Ramos (cell line): ENCODE measurements at regions not wholly inside any gene's neighbourhood (a gene's known extent, or its start where the extent isn't known, plus 50 kb on each side); places are given as distances from the start of the nearest gene placed in this dataset.

ENCODE experiments used
- in situ Hi-C: fragments of 300-500 bp; cut with MboI; formaldehyde crosslinking; loops from one replicate; pipeline ENCODE4 v1.14.3; 2022; ENCODE audit warnings: low sequenced_read_pairs; ENCODE audit not compliant: unreplicated experiment

DNA sequence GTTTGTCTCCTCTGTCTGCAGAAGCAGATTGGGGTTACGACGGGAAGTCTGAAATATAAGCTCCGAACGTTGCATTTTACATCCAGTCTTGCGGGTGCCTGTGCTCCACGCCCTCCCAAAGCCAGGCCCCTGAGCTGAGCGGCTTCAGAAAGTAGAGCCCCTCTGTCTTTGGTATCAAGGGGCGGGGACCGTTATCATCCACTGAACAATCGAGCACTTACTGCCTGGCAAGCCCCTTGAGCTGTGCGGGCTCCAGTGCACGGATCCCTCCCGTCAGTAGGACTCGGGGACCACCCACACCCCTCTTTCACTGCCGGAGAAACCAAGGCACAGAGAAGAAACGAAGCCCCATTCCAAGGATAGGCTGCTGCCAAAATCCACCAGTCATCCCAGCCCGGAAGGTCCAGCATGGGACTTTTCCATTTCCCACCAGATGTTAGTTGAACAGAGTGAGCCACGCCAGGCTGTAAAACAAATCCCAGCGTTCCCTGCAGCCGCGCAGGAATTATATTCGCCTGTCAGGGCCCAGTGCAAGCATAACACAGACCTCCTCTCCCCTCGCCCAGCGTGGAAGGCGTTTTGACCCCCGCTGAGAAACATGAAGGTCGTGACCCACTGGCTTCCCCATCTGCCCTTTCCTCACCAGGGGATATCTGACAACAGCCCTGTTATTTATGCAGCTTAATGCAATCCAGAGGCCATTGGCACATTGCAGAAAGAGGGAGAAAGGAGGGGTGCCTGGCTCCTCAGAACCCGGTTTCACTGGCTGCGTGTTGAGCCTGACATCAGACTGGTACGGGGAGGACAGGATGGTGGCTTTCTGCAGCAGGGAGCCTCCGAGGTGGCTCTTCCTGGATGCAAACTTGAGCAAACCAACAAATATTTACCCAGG is 212.2 kb upstream of the FOXF1 start:
- in situ Hi-C loops: no loop called here

DNA sequence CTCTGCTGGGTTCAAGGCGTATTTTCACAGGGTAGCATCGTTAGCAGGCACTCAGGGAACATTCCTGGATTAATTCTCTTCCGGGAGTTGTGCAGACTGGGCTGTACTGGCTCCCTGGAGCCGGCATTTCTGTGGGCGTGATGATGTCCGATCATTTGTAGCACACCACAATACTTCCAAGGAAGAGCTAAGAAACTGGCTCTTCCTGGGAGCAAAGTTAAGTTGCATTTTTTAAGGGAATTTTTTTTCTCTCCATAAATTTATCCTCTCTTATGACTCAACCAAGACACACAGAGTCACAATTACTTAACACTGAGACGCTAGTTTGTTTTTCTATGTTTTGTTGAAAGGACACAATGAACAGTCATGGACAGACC is 211.6 kb upstream of the FOXF1 start:
- in situ Hi-C loops: no loop called here

- in situ Hi-C loops: no loop called here
These were observed 210.3 kb upstream of the FOXF1 start for GRCh38 chr16:86299882-86300610.

DNA sequence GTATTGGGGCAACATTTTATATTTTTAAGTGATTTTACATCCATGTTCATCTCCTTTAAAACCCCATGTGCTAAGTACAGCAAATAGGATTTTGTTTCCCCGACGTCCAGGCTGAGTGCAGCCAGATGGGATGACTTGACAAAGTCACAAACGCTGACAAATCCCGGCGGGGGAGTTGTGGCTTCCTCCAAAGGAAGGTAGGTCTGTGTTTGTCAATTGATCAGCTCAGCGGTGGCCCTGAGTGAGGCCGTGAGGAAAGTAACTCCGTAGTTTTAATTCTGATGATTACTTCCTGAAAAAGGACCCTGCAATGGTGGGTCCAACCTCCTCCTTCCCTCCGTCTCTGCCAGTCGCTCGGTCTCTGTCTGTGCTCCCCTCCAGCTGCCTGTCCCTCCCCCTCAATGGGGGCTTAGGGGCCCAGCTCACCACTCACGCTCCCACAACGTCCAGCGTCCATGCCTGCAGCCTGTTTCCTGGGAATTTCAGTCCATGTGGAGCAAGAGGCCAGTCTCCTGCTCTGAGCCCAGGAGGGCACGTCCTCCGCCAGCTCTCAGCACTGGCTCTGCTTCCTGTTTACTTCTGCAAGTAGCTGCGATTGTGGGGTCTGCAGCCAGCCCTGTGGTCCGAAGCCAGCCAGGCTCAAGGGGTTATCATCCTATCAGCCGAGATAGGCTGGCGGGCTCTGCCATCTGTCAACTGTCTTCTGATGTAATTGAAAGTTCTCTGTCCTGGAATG is 209.4 kb upstream of the FOXF1 start:
- in situ Hi-C loops: no loop called here

DNA sequence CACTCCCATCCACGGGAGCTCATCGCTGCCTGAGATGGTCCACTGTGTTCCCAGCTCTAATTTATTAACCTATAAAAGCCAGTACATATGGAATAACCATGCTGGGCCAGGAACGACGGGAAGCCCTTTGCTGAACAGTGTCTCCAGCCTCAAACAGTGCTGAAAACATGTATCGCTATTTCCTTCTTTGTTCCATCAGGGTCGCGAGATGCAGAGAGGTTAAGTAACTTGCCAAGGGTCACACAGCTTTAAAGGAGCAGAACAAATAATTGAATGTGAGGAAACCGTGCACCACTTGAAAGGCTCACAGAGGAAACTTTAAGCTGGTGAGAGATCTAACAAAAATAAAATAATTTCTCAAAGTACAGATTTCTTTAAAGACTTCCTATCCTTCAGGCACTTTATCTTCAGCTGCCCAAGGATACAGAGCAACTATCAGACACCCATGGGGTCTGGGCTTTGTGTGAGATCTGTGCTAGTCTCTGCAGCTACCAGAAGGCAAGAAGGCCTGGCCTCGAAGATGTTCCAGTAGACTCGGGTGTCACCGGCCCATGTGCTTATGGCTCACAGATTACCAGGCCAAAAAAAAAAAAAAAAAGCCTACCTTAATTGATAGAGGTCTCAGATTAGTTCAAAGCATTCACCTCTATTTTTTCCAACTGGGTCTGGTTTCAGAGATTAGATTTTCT is 207.8 kb upstream of the FOXF1 start:
- in situ Hi-C loops: no loop called here

DNA sequence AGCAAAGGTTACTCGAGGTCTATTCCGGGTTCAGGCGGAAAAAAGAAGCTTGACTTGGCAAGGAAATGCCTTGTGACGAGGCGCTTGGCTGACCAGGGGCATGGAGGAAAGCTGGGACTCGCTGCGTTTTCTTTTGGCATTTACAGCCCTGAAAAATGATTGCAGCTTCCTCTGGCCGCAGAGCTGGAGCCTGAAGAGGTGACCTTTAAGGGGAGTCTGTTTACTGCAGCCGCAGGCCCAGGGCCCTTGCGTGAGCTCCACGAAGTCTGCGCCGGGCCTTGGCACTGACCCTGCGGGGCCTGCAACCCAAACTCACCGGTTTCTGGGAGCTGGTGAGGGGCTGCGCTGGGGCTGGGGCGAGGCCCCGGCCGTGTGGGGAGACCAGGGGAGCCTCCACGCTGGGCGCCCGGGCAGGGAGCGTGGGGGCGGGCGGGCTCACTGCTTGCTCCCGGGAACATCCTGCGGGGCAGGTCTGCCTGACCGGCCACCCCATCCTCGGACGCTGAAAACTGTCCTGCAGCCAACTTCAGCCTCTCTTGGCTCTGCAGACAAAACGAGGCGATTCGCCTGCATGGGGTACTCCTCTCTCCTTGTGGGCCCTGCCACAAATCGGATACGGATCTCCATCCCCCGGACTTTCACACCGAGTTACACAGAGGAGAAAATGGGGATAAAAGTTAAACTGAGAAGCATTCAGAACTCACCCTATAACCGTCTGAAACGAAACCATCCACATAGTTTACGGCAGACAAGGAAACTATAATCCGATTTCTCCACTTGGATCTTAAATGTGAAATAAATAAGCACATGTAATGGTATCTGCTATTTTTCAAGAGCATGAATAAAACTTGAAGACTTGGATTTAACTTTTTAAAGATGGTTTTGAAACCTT is 206.3 kb upstream of the FOXF1 start:
- in situ Hi-C loops: no loop called here

DNA sequence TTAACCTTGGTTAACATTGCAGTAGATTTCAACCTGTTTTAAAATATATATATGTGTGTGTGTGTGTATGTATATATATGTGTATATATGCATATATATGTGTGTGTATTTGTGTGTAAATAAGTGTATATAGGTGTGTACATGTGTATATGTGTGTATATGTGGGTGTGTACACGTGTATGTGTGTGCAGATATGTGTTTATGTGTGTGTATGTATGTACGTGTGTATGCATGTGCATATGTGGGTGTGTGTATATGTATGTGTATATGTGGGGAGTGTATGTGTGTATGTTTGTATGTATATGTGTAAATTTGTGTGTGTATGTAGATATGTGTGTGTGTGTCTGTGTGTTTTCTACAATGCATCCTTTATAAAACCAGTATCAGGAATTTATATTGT is 205.5 kb upstream of the FOXF1 start:
- in situ Hi-C loops: no loop called here

GRCh38 chr16:86305440-86305839 is 204.9 kb upstream of the FOXF1 start:
- in situ Hi-C loops: no loop called here

GRCh38 chr16:86306011-86306644 is 204.2 kb upstream of the FOXF1 start:
- in situ Hi-C loops: no loop called here

DNA sequence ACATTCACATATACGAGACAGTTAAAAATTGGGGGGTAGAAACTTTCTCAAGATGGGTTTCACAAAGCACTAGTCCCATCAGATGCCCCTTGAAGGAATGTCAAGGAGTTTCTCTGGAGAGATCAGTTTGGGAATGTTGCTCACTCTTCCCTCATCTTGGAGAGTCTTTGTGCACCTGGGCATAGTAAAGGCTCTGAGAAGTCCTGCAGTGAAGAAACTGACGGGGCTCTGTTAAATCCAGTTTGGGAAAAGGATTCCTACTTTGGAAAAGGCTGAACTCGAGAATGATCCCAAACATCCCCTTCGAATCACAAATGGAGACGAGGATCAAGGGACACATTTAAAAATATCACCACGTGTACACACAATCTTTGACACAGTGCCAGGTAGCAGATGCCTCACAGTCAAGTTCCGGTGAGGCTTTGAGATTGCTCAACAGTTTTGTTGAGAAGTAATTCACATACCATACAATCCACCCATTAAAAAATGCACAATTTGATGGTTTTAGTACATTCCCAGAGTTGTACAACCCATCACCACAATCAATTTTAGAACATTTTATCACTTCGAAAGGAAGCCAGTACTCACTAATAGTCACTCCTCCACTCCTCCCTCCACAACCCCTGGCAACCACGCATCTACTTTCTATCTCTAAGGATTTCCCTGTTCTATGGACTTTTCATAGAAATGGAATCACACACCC is 203.4 kb upstream of the FOXF1 start:
- in situ Hi-C loops: no loop called here

- in situ Hi-C loops: no loop called here
These were observed 202.8 kb upstream of the FOXF1 start for GRCh38 chr16:86307514-86307903.

DNA sequence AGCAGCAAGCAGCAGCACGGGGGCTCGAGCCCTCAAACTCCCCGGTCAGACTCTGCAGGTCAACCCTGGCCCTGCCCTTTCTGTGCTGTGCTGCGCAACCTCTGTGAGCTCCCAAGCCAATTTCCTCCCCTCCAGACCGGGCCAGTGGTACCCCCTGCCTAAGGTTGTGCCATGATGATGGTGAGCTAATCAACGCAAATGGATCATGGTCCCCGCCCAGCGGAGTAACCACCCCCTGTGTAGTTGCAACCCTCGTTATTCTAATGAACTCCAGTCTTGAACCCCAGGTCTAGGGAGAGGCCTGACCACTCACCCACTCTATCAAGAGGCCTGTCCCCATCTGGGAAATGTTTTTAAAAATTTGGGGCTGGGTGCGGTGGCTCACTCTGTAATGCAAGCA is 201.8 kb upstream of the FOXF1 start:
- in situ Hi-C loops: no loop called here

- in situ Hi-C loops: no loop called here
These were observed 196.7 kb upstream of the FOXF1 start for GRCh38 chr16:86313631-86314030.

GRCh38 chr16:86314402-86315025 is 195.8 kb upstream of the FOXF1 start:
- in situ Hi-C loops: no loop called here

DNA sequence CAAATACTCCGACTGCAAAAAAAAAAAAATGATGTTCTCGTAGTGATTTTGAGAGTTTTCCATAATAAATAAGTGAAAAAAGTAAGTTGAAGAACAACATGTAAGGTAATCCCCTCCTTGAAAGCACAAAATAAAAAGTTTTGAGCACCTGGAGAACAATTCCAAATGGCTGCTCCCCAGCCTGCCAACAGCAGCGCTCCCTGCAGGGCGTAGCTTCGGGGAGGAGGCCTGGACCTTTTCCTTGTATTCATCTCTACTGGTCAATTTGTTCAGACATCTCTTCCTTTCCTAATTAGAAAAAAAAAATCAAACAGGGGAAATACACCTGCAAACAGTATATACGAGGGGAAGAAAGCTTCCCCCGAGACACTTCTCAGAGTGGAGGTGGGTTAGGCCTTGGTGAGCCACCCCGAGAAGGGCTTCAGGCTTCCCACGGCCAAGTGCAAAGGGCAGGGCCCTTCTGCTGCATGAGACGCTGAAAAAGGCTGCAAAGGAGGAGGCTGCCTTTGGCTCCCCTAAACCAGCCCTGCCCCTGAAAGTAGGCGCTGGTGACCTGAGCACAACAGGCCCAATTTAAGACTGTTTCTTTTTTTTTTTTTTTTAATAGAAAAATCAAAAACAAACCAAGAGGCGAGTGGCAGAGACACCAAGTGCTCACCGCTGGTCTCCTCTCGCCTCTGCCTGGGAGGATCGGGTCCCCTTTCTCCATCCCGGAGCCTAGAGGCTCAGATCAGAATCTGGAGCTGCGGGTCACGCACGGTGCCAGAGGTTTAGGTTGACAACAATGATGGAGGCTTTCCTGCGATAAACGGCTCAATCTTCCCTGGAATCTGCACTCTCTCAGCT is 193.1 kb upstream of the FOXF1 start:
- in situ Hi-C loops: no loop called here

DNA sequence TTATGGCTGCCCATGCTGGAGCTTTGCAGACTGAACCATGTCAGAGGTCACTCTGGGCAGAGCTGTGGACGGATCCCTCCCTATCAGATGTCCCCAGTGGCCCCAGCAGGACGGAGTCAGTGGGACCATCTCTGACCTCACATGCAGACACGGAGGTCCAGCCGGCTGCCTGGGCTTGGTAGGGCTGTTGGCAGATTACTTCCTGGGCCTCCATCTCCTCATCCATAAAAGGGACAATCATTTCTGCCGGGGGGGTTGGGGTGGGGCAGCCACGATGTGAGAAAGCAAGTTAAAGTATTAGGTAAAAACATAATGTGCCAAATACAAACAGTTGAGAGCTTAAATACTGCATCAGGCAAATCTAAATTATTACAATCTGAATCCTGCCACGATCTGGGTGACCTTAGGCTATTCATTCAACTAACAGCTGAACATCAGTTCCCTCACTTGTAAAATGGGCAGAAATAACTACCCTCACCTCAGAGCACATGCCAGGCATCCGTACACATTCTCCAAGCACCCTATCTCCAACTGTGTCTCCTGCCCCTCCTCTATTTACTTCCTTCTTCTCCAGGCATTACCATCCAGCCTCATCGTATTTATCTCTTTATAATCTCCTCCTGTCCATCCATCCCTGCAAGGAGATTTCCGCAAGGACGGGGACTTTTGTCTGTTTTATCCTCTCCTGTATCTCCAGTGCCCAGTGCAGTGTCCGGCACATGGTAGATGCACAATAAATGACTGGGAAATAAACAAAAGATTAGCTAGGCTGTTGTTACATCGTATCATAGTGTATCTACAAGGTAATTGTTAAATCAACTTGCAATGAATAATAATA is 192.3 kb upstream of the FOXF1 start:
- in situ Hi-C loops: no loop called here
